IMR-90 (cell line): ENCODE measurements at regions not wholly inside any gene's neighbourhood (a gene's known extent, or its start where the extent isn't known, plus 50 kb on each side); places are given as distances from the start of the nearest gene placed in this dataset.

Source experiments
- ATAC-seq: fragments of 200-7000 bp; cut with Tn5 transposase; 2 replicates; pipeline ENCODE4 v1.9.1; 2020; ENCODE audit warnings: low read depth, mild to moderate bottlenecking, moderate library complexity
- BruUV-seq: library from RNA; stranded (reverse); fragments of 400-500 nt; replicated peaks from 2 replicates; lab custom pipeline; 2021; lab: Mats Ljungman, UMichigan
- CTCF ChIA-PET: fragments of 300-600 bp; formaldehyde crosslinking; extraction: SDS; loops from one replicate; lab custom pipeline; 2021; ENCODE audit warnings: antibody characterized with exemption; lab: Yijun Ruan, JAX
- POLR2A ChIA-PET: fragments of 300-600 bp; sonication (Branson Sonifier 250); formaldehyde crosslinking; loops from one replicate; lab custom pipeline; 2022; ENCODE audit warnings: antibody characterized with exemption; ENCODE audit not compliant: unreplicated experiment; lab: Charles Lee
- DNase-seq: peaks from one replicate; pipeline ENCODE4 v3.0.0; 2013
- H2AFZ ChIP-seq: replicated peaks from 2 replicates; pipeline ENCODE3; 2013; ENCODE audit warnings: low read length, mild to moderate bottlenecking; ENCODE audit not compliant: poor library complexity
- H2AK5ac ChIP-seq: 2 replicates; pipeline ENCODE4 v1.6.1; 2013; ENCODE audit warnings: low read depth, low read length, inconsistent platforms
- H2AK9ac ChIP-seq: replicated peaks from 2 replicates; pipeline ENCODE3; 2013; ENCODE audit warnings: mild to moderate bottlenecking, low read depth, low read length, moderate library complexity; ENCODE audit not compliant: poor library complexity
- H2BK120ac ChIP-seq: 2 replicates; pipeline ENCODE4 v1.6.1; 2013; ENCODE audit warnings: low read depth, low read length, inconsistent platforms
- H2BK15ac ChIP-seq: 3 replicates; pipeline ENCODE4 v1.6.1; 2013; ENCODE audit warnings: low read depth, low read length, inconsistent platforms
- H2BK20ac ChIP-seq: 2 replicates; pipeline ENCODE4 v1.6.1; 2013; ENCODE audit warnings: low read depth, mild to moderate bottlenecking, inconsistent platforms, low read length, moderate library complexity
- H2BK5ac ChIP-seq: 2 replicates; pipeline ENCODE4 v1.6.1; 2013; ENCODE audit warnings: mild to moderate bottlenecking, low read depth, low read length, inconsistent platforms; ENCODE audit not compliant: poor library complexity, severe bottlenecking
- H3K14ac ChIP-seq: replicated peaks from 2 replicates; pipeline ENCODE4 v1.6.1; 2013; ENCODE audit warnings: low read depth, low read length, inconsistent platforms
- H3K18ac ChIP-seq: 2 replicates; pipeline ENCODE4 v1.6.1; 2013; ENCODE audit warnings: low read depth, low read length, control low read depth
- H3K23ac ChIP-seq: 2 replicates; pipeline ENCODE4 v1.6.1; 2013; ENCODE audit warnings: low read depth, low read length, inconsistent platforms
- H3K27ac ChIP-seq: 2 replicates; pipeline ENCODE4 v1.5.1; 2013; ENCODE audit warnings: mild to moderate bottlenecking, control low read depth, low read length; ENCODE audit not compliant: insufficient read depth
- H3K27me3 ChIP-seq: 2 replicates; pipeline ENCODE4 v1.6.1; 2013; ENCODE audit warnings: low read length; ENCODE audit not compliant: control insufficient read depth, insufficient read depth
- H3K36me3 ChIP-seq: 2 replicates; pipeline ENCODE4 v1.6.1; 2013; ENCODE audit warnings: low read length, mixed read lengths; ENCODE audit not compliant: control insufficient read depth, insufficient read depth
- H3K4ac ChIP-seq: 2 replicates; pipeline ENCODE4 v1.6.1; 2013; ENCODE audit warnings: low read depth, low read length, inconsistent platforms
- H3K4me1 ChIP-seq: 2 replicates; pipeline ENCODE4 v1.6.1; 2013; ENCODE audit warnings: low read length, mixed read lengths; ENCODE audit not compliant: control insufficient read depth, insufficient read depth
- H3K4me2 ChIP-seq: 2 replicates; pipeline ENCODE4 v1.6.1; 2013; ENCODE audit warnings: low read depth, mild to moderate bottlenecking, control low read depth, low read length, moderate library complexity
- H3K4me3 ChIP-seq: 2 replicates; pipeline ENCODE4 v1.5.1; 2013; ENCODE audit warnings: low read depth, mild to moderate bottlenecking, control low read depth, low read length, moderate library complexity; ENCODE audit not compliant: insufficient read depth
- H3K56ac ChIP-seq: 2 replicates; pipeline ENCODE4 v1.6.1; 2013; ENCODE audit warnings: low read length, inconsistent platforms; ENCODE audit not compliant: insufficient read depth; ENCODE audit errors: extremely low read depth
- H3K79me1 ChIP-seq, 2 experiments: 2 replicates each; pipeline ENCODE4 v1.6.1; 2013; ENCODE audit warnings: low read length in 2 of 2, inconsistent platforms in 1 of 2, low read depth in 1 of 2
- H3K9ac ChIP-seq: 2 replicates; pipeline ENCODE4 v1.6.1; 2013; ENCODE audit warnings: low read depth, low read length, control low read depth
- H3K9me1 ChIP-seq: 2 replicates; pipeline ENCODE4 v1.6.1; 2013; ENCODE audit warnings: low read length, inconsistent platforms; ENCODE audit not compliant: insufficient read depth
- H3K9me3 ChIP-seq: 2 replicates; pipeline ENCODE4 v1.6.1; 2013; ENCODE audit warnings: low read length; ENCODE audit not compliant: control insufficient read depth, insufficient read depth
- H4K20me1 ChIP-seq: 2 replicates; pipeline ENCODE4 v1.6.1; 2013; ENCODE audit warnings: low read length, inconsistent platforms; ENCODE audit not compliant: insufficient read depth
- H4K5ac ChIP-seq: 2 replicates; pipeline ENCODE4 v1.6.1; 2013; ENCODE audit warnings: mild to moderate bottlenecking, low read depth, low read length, control low read depth
- H4K8ac ChIP-seq, 2 experiments: 2 replicates each; pipeline ENCODE4 v1.6.1; 2013; ENCODE audit warnings: low read depth in 2 of 2, low read length in 2 of 2, control low read depth in 1 of 2, inconsistent platforms in 1 of 2
- H4K91ac ChIP-seq: 2 replicates; pipeline ENCODE4 v1.6.1; 2013; ENCODE audit warnings: low read depth, low read length, inconsistent platforms; ENCODE audit not compliant: insufficient read depth
- BHLHE40 ChIP-seq: fragments of 150-350 bp; IDR thresholded peaks from 2 replicates; pipeline ENCODE4 v1.6.1; 2016; ENCODE audit warnings: mild to moderate bottlenecking, low read depth, low read length
- CEBPB ChIP-seq: IDR thresholded peaks from 2 replicates; pipeline ENCODE4 v1.6.1; 2012; ENCODE audit warnings: low read depth, low read length, improper control_type of control experiment
- CHD1 ChIP-seq: IDR thresholded peaks from 2 replicates; pipeline ENCODE4 v1.6.1; 2012; ENCODE audit warnings: low read depth, low read length, improper control_type of control experiment
- CTCF ChIP-seq: conservative IDR thresholded peaks from 2 replicates; pipeline ENCODE4 v1.5.1; 2012; ENCODE audit warnings: mild to moderate bottlenecking, low read depth, low read length, improper control_type of control experiment
- MAFK ChIP-seq: IDR thresholded peaks from 2 replicates; pipeline ENCODE4 v1.6.1; 2012; ENCODE audit warnings: low read depth, low read length, improper control_type of control experiment
- MXI1 ChIP-seq: IDR thresholded peaks from 2 replicates; pipeline ENCODE4 v1.6.1; 2012; ENCODE audit warnings: low read depth, mild to moderate bottlenecking, low read length, moderate library complexity, borderline replicate concordance
- POLR2A ChIP-seq: IDR thresholded peaks from 2 replicates; pipeline ENCODE4 v1.6.1; 2012; ENCODE audit warnings: mild to moderate bottlenecking, low read depth, low read length
- RCOR1 ChIP-seq: IDR thresholded peaks from 2 replicates; pipeline ENCODE4 v1.6.1; 2012; ENCODE audit warnings: mild to moderate bottlenecking, low read length, improper control_type of control experiment; ENCODE audit not compliant: insufficient replicate concordance
- RFX5 ChIP-seq: IDR thresholded peaks from 2 replicates; pipeline ENCODE4 v1.8.0; 2012; ENCODE audit warnings: low read depth, mild to moderate bottlenecking, low read length, moderate library complexity
- SMC3 ChIP-seq: fragments of 150-350 bp; IDR thresholded peaks from 2 replicates; pipeline ENCODE4 v1.6.1; 2016; ENCODE audit warnings: low read depth, mild to moderate bottlenecking, antibody characterized with exemption, low read length, moderate library complexity
- USF2 ChIP-seq: fragments of 150-350 bp; IDR thresholded peaks from 2 replicates; pipeline ENCODE4 v1.6.1; 2017; ENCODE audit warnings: mild to moderate bottlenecking, antibody characterized with exemption, low read length, low read depth
- WGBS, 2 experiments: methylation state at CpG; one replicate each; pipeline versions ENCODE4 v1.1.5 to v1.1.7; 2013; ENCODE audit warnings: missing lambda C conversion rate in 2 of 2; ENCODE audit not compliant: insufficient read length in 1 of 2; ENCODE audit errors: extremely low coverage in 2 of 2; 5-methylcytosine and 5-hydroxymethylcytosine counted together
- dilution Hi-C: fragments of 300-500 bp; cut with HindIII; formaldehyde crosslinking; loops from one replicate; pipeline ENCODE4 v1.14.3; 2018; ENCODE audit warnings: low sequenced_read_pairs; ENCODE audit not compliant: unreplicated experiment
- in situ Hi-C: fragments of 300-500 bp; cut with MboI; formaldehyde crosslinking; loops from 3 replicates; pipeline ENCODE4 v1.14.3; 2019; ENCODE audit warnings: low sequenced_read_pairs, inconsistent platforms, mixed read lengths
- intact Hi-C: fragments of 100-400 bp; cut with micrococcal nuclease; formaldehyde crosslinking; loops from 2 replicates; pipeline ENCODE4 v1.10.0; 2022

GRCh38 chr3:1515882-1516281, 423.1 kb downstream of the CNTN6 start:
- no peak for TF ChIP-seq USF2
- no peak for TF ChIP-seq CTCF
- TF ChIP-seq RFX5: no peak
- no peak for TF ChIP-seq MAFK
- TF ChIP-seq BHLHE40: no peak
- TF ChIP-seq POLR2A: no peak
- TF ChIP-seq SMC3: no peak
- no peak for TF ChIP-seq CHD1
- TF ChIP-seq MXI1: no peak
- TF ChIP-seq CEBPB: no peak
- no peak for TF ChIP-seq RCOR1
- Histone ChIP-seq H4K5ac (no peak overlapping the region), H3K4ac (no peak overlapping the region), H4K20me1 (no peaks in the 10 kb centered on the region), H3K56ac (no peak overlapping the region), H3K18ac (no peak overlapping the region), H3K9me1 (no peaks in the 10 kb centered on the region), H3K23ac (no peak overlapping the region), H3K4me2 (no peak overlapping the region), H3K4me3 (no peak overlapping the region), H2AK9ac (no peak overlapping the region), H3K79me1 (no peaks in the 10 kb centered on the region), H2BK120ac (no peak overlapping the region), H2AK5ac (no peak overlapping the region), H2AFZ (no peak overlapping the region), H3K27ac (no peak overlapping the region), H2BK5ac (no peak overlapping the region), H3K14ac (no peak overlapping the region), H3K36me3 (no peaks in the 10 kb centered on the region), H3K9me3 (peaks cover 6% of the 10 kb centered on the region), H4K91ac (no peak overlapping the region), H3K4me1 (no peaks in the 10 kb centered on the region), H2BK20ac (no peak overlapping the region), H3K27me3 (no peaks in the 10 kb centered on the region), H3K9ac (no peak overlapping the region), H2BK15ac (no peak overlapping the region), H4K8ac (no peak overlapping the region)
- dilution Hi-C loops: no loop called here
- CTCF ChIA-PET: no interaction called here
- DNase-seq: no peak
- ATAC-seq: no peak
- intact Hi-C loops: no loop called here
- BruUV-seq: no TSS peak
- POLR2A ChIA-PET: no interaction called here
- in situ Hi-C loops: no loop called here
- WGBS, 2 experiments: no CpG with 5 or more reads among the region's 4 CpGs
